Subcutaneous abdominal adipose tissue (tissue), 5 donors: ENCODE measurements at regions not wholly inside any gene's neighbourhood (a gene's known extent, or its start where the extent isn't known, plus 50 kb on each side); places are given as distances from the start of the nearest gene placed in this dataset.

ENCODE experiments used
- H3K27ac ChIP-seq: one replicate; pipeline ENCODE4 v1.7.0; 2013; ENCODE audit warnings: low read depth, mild to moderate bottlenecking, inconsistent platforms, low read length, moderate library complexity
- H3K27me3 ChIP-seq, 5 donors: one replicate each; pipeline ENCODE4 v1.7.0; 2013; ENCODE audit warnings: low read length in 5 of 5, inconsistent platforms in 1 of 5; ENCODE audit not compliant: control insufficient read depth in 5 of 5, insufficient read depth in 4 of 5
- H3K36me3 ChIP-seq, 5 donors: one replicate each; pipeline ENCODE4 v1.7.0; 2013; ENCODE audit warnings: low read length in 5 of 5; ENCODE audit not compliant: control insufficient read depth in 5 of 5, insufficient read depth in 5 of 5
- H3K4me1 ChIP-seq, 5 donors: one replicate each; pipeline ENCODE4 v1.7.0; 2013; ENCODE audit warnings: low read length in 5 of 5, mild to moderate bottlenecking in 3 of 5, moderate library complexity in 1 of 5; ENCODE audit not compliant: control insufficient read depth in 5 of 5, insufficient read depth in 5 of 5
- H3K4me3 ChIP-seq, 5 donors: one replicate each; pipeline ENCODE4 v1.7.0; 2013; ENCODE audit warnings: low read length in 5 of 5, low read depth in 1 of 5
- H3K9ac ChIP-seq, 5 donors: one replicate each; pipeline ENCODE4 v1.7.0; 2013; ENCODE audit warnings: low read length in 5 of 5, mild to moderate bottlenecking in 4 of 5, moderate library complexity in 3 of 5
- H3K9me3 ChIP-seq, 5 donors: one replicate each; pipeline ENCODE4 v1.7.0; 2013; ENCODE audit warnings: low read length in 5 of 5; ENCODE audit not compliant: control insufficient read depth in 5 of 5
- donor health status: healthy.
- donor health status: healthy.
- donor health status: healthy.
- donor health status: healthy.
- donor health status: healthy.

DNA sequence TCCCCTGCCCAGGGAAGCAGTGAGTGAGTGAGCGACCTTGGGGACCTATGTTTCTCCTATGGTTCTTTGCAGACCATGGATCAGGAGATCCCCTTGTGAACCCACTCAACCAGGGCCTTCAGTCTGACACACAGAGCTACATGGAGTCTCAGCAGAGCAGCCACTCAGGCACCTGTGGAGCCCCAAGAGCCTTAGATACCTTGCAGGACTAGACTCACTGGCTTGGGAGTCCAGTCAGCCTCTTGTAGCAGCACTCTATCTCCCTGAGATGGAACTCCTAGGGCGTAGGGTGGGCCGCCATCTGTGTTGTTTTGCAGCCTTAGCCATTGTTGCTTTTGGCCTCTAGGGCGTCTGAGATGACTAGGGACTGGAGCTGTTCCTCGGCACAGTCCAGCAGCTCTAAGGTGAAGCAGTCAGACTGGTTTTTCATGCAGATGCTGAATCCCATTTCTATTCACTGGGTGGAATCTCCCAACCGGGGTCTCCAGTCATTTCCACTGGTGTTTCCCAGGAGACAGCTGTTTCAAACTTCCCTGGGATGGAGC lies 284.6 kb upstream of the RPS23 start:
- H3K4me1 ChIP-seq = no peaks in the 10 kb centered on the region
- H3K9ac ChIP-seq = no peak overlapping the region
- H3K4me3 ChIP-seq = no peak overlapping the region
- peaks cover 0 to 2% (median 0%) of the 10 kb centered on the region in 5 donors for H3K27me3 ChIP-seq
- no peak overlapping the region for H3K27ac ChIP-seq
- no peaks in the 10 kb centered on the region for H3K9me3 ChIP-seq
- no peaks in the 10 kb centered on the region for H3K36me3 ChIP-seq

DNA sequence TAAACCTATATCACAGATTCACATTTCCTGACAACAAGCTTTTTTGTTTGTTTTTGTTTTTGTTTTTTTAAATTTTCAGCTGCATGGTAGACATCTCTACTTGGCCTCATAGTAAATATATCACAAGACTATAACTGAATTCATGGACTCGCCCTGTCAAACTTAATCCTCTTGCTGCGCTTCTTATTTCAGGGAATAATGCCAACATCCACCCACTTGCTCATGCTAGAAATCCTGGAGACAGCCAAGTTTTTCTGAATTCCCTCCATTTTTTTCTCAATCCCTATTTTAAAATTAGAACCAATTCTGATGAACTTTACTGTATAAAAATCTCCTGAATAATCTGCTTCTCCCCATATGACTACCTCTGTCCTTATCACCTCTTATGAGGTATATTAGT lies 283.6 kb upstream of the RPS23 start:
- Histone ChIP-seq H3K4me3 (no peak overlapping the region), H3K9ac (no peak overlapping the region), H3K27me3 (peaks cover 0 to 2% (median 0%) of the 10 kb centered on the region in 5 donors), H3K9me3 (no peaks in the 10 kb centered on the region), H3K27ac (no peak overlapping the region), H3K36me3 (no peaks in the 10 kb centered on the region), H3K4me1 (no peaks in the 10 kb centered on the region)

DNA sequence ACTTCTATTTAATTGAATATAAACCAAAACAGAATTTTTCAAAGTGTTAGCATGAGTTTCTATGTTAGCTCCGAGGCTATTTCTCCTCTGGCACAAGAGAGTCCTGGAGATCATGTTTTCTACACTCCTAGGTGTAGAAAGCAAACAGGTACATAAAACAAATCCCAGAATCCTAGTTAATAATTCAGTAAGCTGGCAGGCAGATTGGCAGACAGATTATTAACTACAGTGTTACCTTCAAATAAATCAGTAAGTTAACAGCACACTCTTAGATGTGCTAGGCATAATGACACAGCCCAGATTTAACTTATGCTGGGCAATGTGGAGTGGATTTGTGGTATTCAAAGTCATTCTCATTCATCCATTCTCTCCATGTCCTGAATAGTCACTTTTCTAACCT lies 282.8 kb upstream of the RPS23 start:
- Histone ChIP-seq H3K27me3 (peaks cover 0 to 2% (median 0%) of the 10 kb centered on the region in 5 donors), H3K9me3 (no peaks in the 10 kb centered on the region), H3K36me3 (no peaks in the 10 kb centered on the region), H3K27ac (no peak overlapping the region), H3K4me1 (no peaks in the 10 kb centered on the region), H3K4me3 (no peak overlapping the region), H3K9ac (no peak overlapping the region)

DNA sequence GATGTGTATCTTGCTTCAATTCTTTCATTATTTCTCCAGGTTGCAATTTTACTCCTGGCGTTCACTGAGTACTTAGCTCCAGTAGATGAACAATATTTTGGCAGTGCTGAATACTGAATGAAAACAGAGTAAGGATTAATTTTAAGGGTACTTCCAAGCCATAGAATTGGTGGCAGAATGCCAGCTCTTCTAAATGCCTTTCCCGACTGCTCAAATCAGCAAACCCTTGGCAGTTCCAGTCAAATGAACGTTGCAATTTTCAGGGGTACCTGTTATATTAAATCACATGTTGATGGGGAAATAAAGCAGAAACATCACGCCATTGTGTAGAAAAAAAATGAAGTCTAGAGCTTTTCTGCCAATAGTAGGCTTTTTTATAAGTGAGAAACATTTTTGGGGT lies 282.4 kb upstream of the RPS23 start:
- Histone ChIP-seq H3K36me3 (no peaks in the 10 kb centered on the region), H3K9ac (no peak overlapping the region), H3K4me1 (no peaks in the 10 kb centered on the region), H3K27me3 (peaks cover 0 to 2% (median 0%) of the 10 kb centered on the region in 5 donors), H3K4me3 (no peak overlapping the region), H3K9me3 (no peaks in the 10 kb centered on the region), H3K27ac (no peak overlapping the region)

DNA sequence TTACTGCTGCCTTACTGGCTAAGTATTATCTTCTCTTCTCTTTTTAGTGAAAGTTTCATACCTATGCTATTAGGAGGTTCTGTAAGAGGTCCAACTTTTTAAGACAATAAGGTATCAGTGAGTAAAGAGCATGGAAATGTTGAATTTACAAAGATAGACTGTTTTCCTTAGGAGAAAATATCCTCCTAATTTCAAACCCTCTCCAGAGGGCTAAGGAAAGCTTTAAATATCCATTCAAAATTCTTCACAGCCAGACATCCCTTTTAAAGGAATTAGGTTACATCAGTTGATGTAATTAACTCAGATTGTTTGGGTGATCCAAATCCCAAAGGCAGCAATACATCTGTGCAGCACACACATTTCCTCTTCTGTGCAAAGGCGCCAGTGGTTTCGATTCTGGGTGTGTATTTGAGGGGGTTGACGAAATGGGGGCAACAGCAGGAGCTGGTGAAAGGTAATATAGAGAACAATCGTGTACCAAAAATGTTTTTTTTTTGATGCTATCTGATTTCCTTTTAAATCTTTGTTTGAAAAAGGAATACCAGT lies 273.8 kb upstream of the RPS23 start:
- Histone ChIP-seq H3K4me3 (no peak overlapping the region), H3K27ac (no peak overlapping the region), H3K9me3 (no peaks in the 10 kb centered on the region), H3K27me3 (no peaks in the 10 kb centered on the region), H3K4me1 (no peaks in the 10 kb centered on the region), H3K9ac (no peak overlapping the region), H3K36me3 (no peaks in the 10 kb centered on the region)

DNA sequence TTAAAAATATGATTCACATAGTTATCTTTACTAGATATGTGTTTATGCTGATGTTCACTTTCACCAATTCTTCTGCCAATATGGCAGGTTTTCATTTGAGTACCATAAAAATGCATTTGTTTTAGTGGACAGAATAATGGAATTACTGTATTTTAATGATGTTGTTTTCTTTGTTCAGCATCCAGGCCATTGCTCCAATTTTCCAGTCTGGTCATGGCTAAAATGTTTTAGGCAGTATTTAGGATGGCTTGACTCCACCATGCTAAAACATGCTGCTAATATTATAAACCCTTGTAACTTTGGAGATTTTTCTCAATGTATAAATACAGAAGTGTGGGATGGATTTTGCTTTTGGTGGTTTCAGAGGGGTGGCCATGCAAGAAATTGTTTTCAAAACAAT lies 273.0 kb upstream of the RPS23 start:
- Histone ChIP-seq H3K27ac (no peak overlapping the region), H3K9ac (no peak overlapping the region), H3K36me3 (no peaks in the 10 kb centered on the region), H3K27me3 (no peaks in the 10 kb centered on the region), H3K4me1 (no peaks in the 10 kb centered on the region), H3K9me3 (no peaks in the 10 kb centered on the region), H3K4me3 (no peak overlapping the region)

DNA sequence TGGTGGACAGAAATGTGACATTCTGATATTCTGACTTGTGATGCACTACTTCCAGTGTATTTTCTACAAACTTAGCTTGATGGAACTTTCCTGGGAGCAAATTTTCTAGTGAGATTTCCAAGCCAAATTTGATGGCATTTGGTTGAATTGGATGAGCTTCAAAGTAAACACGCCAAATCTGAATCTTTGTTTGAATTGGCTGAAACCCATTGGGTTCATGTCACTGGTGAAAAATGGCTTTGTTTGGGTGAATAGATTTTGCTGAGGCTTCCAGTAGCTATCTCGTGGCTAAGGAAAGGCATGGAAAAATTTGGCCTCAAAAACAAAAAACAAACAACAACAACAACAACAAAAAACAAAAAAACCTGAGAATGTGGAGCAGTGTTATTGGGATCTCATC lies 271.1 kb upstream of the RPS23 start:
- Histone ChIP-seq H3K36me3 (no peaks in the 10 kb centered on the region), H3K9me3 (peaks cover 0 to 2% (median 0%) of the 10 kb centered on the region in 5 donors), H3K27me3 (no peaks in the 10 kb centered on the region), H3K4me3 (no peak overlapping the region), H3K9ac (no peak overlapping the region), H3K27ac (no peak overlapping the region), H3K4me1 (no peaks in the 10 kb centered on the region)

DNA sequence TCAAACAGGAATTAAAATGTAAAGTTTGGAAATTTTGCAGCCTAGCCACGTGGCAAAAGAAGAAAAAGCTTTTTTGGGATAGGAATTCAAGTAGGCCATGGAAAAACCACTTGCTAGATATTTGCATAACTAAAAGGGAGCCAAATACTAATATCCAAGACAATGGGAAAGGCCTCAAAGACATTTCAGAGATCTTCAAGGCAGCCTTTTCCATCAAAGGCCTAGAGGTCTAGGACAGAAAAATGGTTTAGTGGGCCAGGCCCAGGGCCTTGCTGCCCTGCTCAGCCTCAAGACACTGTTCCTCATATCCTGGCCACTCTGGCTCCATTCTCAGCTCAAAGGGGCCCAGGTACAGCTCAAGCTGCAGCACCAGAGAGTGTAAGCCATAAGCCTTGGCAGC lies 265.9 kb upstream of the RPS23 start:
- H3K4me1 ChIP-seq = peaks cover 0 to 2% (median 0%) of the 10 kb centered on the region in 5 donors
- H3K36me3 ChIP-seq = no peaks in the 10 kb centered on the region
- H3K9ac ChIP-seq = no peak overlapping the region
- H3K4me3 ChIP-seq = no peak overlapping the region
- peaks cover 0 to 2% (median 0%) of the 10 kb centered on the region in 5 donors for H3K9me3 ChIP-seq
- H3K27me3 ChIP-seq = no peaks in the 10 kb centered on the region
- no peak overlapping the region for H3K27ac ChIP-seq

DNA sequence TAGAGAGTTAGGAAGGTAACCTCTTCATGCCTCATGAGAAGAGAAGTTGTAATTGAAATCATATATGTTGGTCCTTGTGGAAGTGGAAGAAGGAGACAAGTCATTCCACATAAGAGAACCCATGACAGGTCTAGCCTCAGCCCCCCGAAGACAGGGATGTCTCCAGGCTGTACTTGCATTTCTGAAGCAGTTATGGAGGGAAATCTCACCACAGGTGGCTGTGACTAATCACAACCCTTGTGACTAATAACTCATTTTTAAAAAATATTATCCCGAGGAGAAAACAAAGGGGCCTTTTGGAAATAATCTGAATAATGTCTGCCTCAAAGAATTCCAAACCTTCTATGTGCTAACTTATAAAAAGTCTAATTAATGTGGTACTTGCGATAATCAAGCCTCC lies 262.1 kb upstream of the RPS23 start:
- H3K9ac ChIP-seq = no peak overlapping the region
- H3K4me3 ChIP-seq = no peak overlapping the region
- no peaks in the 10 kb centered on the region for H3K36me3 ChIP-seq
- H3K9me3 ChIP-seq = peaks cover 0 to 2% (median 0%) of the 10 kb centered on the region in 5 donors
- no peak overlapping the region for H3K27ac ChIP-seq
- peaks cover 0 to 10% (median 0%) of the 10 kb centered on the region in 5 donors for H3K4me1 ChIP-seq
- H3K27me3 ChIP-seq = no peaks in the 10 kb centered on the region

DNA sequence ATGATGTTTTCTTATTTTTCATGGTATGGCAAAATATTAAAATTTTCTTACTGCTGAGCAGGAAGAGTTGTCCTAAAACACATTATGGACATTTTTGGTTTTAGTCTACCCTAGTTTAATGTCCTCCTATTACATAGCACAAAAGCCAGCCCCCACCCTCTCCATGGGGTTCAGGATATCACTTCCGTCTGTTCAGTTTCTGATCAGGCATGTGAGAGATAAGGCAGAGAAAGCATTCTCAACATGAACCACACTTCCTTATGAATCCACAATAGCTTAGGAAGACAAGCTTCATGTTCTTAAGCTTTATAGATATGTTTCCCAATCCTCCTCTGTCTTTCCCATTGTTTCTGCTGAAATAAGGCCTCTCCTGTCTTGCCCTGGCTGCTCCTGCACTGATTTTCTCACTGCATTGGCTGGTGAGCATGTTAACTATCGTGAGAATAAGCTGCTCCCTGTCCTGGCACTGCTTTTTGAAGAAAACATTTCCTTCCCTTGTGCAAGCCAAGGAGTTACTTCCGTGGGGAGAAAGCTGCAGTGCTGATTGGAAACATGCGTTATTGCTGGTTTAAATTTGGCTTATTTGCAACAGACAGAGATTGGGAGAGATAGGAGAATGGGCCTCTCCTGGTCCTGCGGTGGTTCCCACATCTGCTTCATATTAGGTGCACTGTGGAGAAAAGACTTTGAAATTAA lies 260.3 kb upstream of the RPS23 start:
- Histone ChIP-seq H3K4me1 (peaks cover 0 to 10% (median 0%) of the 10 kb centered on the region in 5 donors), H3K4me3 (peak overlapping the region in 1 of 5 donors; percentile 2), H3K27ac (no peak overlapping the region), H3K9ac (no peak overlapping the region), H3K9me3 (no peaks in the 10 kb centered on the region), H3K36me3 (no peaks in the 10 kb centered on the region), H3K27me3 (no peaks in the 10 kb centered on the region)
